ENCODE measurements at regions not wholly inside any gene's neighbourhood (a gene's known extent, or its start where the extent isn't known, plus 50 kb on each side); places are given as distances from the start of the nearest gene placed in this dataset.
"Not testable (repeated sequence)": the region's sequence is repeated elsewhere in the genome, so short reads cannot be mapped to it uniquely, and the experiment has no call there.

GRCh38 chr1:112126598-112126997 lies 137.1 kb upstream of the KCND3 start:
- no peak overlapping the region for H3K4me3 ChIP-seq (ENCODE audit: low read length)
- peaks cover 0 to 4% of the 10 kb centered on the region in 2 experiments for H3K9me3 ChIP-seq (ENCODE audit: control insufficient read depth in 1 of 2, insufficient read depth in 1 of 2, low read length in 2 of 2)
- H3K27me3 ChIP-seq (ENCODE audit: control insufficient read depth in 1 of 2, insufficient read depth in 2 of 2, low read length in 2 of 2): no peaks in the 10 kb centered on the region
- no peak for ATAC-seq (ENCODE audit: poor library complexity)
- no peak for DNase-seq
- H3K27ac ChIP-seq (ENCODE audit: low read depth in 1 of 2, low read length in 2 of 2): no peak overlapping the region
- H3K36me3 ChIP-seq (ENCODE audit: insufficient read depth, low read length): no peaks in the 10 kb centered on the region
- peaks cover 5% of the 10 kb centered on the region for H3K27me3 Mint-ChIP-seq
- no peaks in the 10 kb centered on the region for H3K4me1 Mint-ChIP-seq (ENCODE audit: low read depth)
- no peak for TF ChIP-seq CTCF (IDR thresholded peaks at IDR 0.05)
- intact Hi-C loops (cut with DNase I, micrococcal nuclease): no loop called here
- POLR2A ChIA-PET: no interaction called here
- CTCF ChIA-PET: no interaction called here
- no peaks in the 10 kb centered on the region for H3K36me3 Mint-ChIP-seq (ENCODE audit: low read depth)
- H3K27ac Mint-ChIP-seq: no peak overlapping the region
- H3K9me3 Mint-ChIP-seq: no peaks in the 10 kb centered on the region
- H3K4me1 ChIP-seq (ENCODE audit: insufficient read depth, low read length): no peaks in the 10 kb centered on the region
- H3K4me3 Mint-ChIP-seq: no peak overlapping the region

- not testable (repeated sequence) for H3K27ac Mint-ChIP-seq
These were observed 138.1 kb upstream of the KCND3 start for GRCh38 chr1:112127606-112128005.

GRCh38 chr1:112133487-112133886 lies 144.0 kb upstream of the KCND3 start:
- H3K27ac ChIP-seq (ENCODE audit: low read depth in 1 of 2, low read length in 2 of 2): no peak overlapping the region
- Mint-ChIP-seq H3K9me3 (no peaks in the 10 kb centered on the region), H3K4me3 (no peak overlapping the region), H3K27me3 (peaks cover 30% of the 10 kb centered on the region), H3K4me1 (ENCODE audit: low read depth) (no peaks in the 10 kb centered on the region), H3K27ac (no peak overlapping the region), H3K36me3 (ENCODE audit: low read depth) (no peaks in the 10 kb centered on the region)
- no peaks in the 10 kb centered on the region for H3K36me3 ChIP-seq (ENCODE audit: insufficient read depth, low read length)
- H3K4me3 ChIP-seq (ENCODE audit: low read length): no peak overlapping the region
- ChIA-PET POLR2A (no interaction called here), CTCF (no interaction called here)
- DNase-seq (no peak), ATAC-seq (ENCODE audit: poor library complexity) (no peak)
- TF ChIP-seq CTCF (IDR thresholded peaks at IDR 0.05): no peak
- H3K4me1 ChIP-seq (ENCODE audit: insufficient read depth, low read length): no peaks in the 10 kb centered on the region
- intact Hi-C loops (cut with DNase I, micrococcal nuclease): no loop called here
- H3K27me3 ChIP-seq (ENCODE audit: control insufficient read depth in 1 of 2, insufficient read depth in 2 of 2, low read length in 2 of 2): peaks cover 0 to 8% of the 10 kb centered on the region in 2 experiments
- no peaks in the 10 kb centered on the region for H3K9me3 ChIP-seq (ENCODE audit: control insufficient read depth in 1 of 2, insufficient read depth in 1 of 2, low read length in 2 of 2)

More at GRCh38 chr1:112127606-112128005, 138.1 kb upstream of the KCND3 start:
- H3K36me3 Mint-ChIP-seq (ENCODE audit: low read depth); H3K9me3 ChIP-seq (ENCODE audit: control insufficient read depth in 1 of 2, insufficient read depth in 1 of 2, low read length in 2 of 2); H3K27ac ChIP-seq (ENCODE audit: low read depth in 1 of 2, low read length in 2 of 2); ATAC-seq (ENCODE audit: poor library complexity); POLR2A ChIA-PET; H3K27me3 ChIP-seq (ENCODE audit: control insufficient read depth in 1 of 2, insufficient read depth in 2 of 2, low read length in 2 of 2); H3K36me3 ChIP-seq (ENCODE audit: insufficient read depth, low read length); H3K4me3 Mint-ChIP-seq; H3K9me3 Mint-ChIP-seq; H3K4me1 ChIP-seq (ENCODE audit: insufficient read depth, low read length); intact Hi-C loops (cut with DNase I, micrococcal nuclease); DNase-seq; H3K4me3 ChIP-seq (ENCODE audit: low read length); CTCF ChIA-PET; H3K4me1 Mint-ChIP-seq (ENCODE audit: low read depth): not testable (repeated sequence)
- H3K27me3 Mint-ChIP-seq: peaks cover 12% of the 10 kb centered on the region

GRCh38 chr1:112140743-112141142 lies 151.3 kb upstream of the KCND3 start:
- Histone ChIP-seq H3K36me3 (ENCODE audit: insufficient read depth, low read length) (no peaks in the 10 kb centered on the region), H3K27ac (ENCODE audit: low read depth in 1 of 2, low read length in 2 of 2) (no peak overlapping the region), H3K27me3 (ENCODE audit: control insufficient read depth in 1 of 2, insufficient read depth in 2 of 2, low read length in 2 of 2) (peaks cover 10 to 13% of the 10 kb centered on the region in 2 experiments), H3K4me1 (ENCODE audit: insufficient read depth, low read length) (no peaks in the 10 kb centered on the region), H3K4me3 (ENCODE audit: low read length) (no peak overlapping the region), H3K9me3 (ENCODE audit: control insufficient read depth in 1 of 2, insufficient read depth in 1 of 2, low read length in 2 of 2) (no peaks in the 10 kb centered on the region)
- ChIA-PET CTCF (no interaction called here), POLR2A (no interaction called here)
- intact Hi-C loops (cut with DNase I, micrococcal nuclease): no loop called here
- no peak for TF ChIP-seq CTCF (IDR thresholded peaks at IDR 0.05)
- DNase-seq: no peak
- no peaks in the 10 kb centered on the region for H3K9me3 Mint-ChIP-seq
- no peaks in the 10 kb centered on the region for H3K36me3 Mint-ChIP-seq (ENCODE audit: low read depth)
- H3K4me1 Mint-ChIP-seq (ENCODE audit: low read depth): no peaks in the 10 kb centered on the region
- H3K27ac Mint-ChIP-seq: no peak overlapping the region
- H3K4me3 Mint-ChIP-seq: no peak overlapping the region
- peaks cover 55% of the 10 kb centered on the region for H3K27me3 Mint-ChIP-seq
- ATAC-seq (ENCODE audit: poor library complexity): no peak
